ENCODE measurements at regions not wholly inside any gene's neighbourhood (a gene's known extent, or its start where the extent isn't known, plus 50 kb on each side); places are given as distances from the start of the nearest gene placed in this dataset.

DNA sequence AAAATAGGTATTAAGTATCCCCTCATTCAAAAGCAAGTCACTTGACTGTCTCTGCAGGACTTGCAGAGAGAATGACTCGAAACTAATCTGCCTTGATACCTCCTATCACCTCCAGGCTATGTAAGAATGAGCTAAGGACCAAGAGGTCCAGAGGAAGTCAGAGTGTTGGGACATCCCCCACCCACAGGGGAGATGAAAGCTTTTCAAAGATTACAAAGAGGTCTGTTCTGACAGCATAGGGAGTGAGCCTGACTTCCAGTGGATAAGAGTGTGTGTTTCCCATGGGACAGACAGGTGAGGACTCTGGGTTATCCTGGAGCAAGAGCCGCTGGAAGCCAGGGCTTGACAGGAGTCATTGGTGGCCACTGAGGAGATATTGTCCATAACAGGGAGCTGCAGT lies 85.0 kb upstream of the TACR1 start:
- no peaks in the 10 kb centered on the region for H3K9me3 Mint-ChIP-seq
- H3K36me3 Mint-ChIP-seq: no peaks in the 10 kb centered on the region
- H3K27me3 Mint-ChIP-seq (ENCODE audit: low read depth): no peaks in the 10 kb centered on the region
- no peak; the same call in 1 of the 2 replicates for ATAC-seq
- CTCF ChIA-PET: no interaction called here
- no peak overlapping the region for H3K4me3 Mint-ChIP-seq
- no peak for DNase-seq (ENCODE audit: low spot score)
- POLR2A ChIA-PET: no interaction called here
- no peak overlapping the region for H3K27ac Mint-ChIP-seq
- no peaks in the 10 kb centered on the region for H3K4me1 Mint-ChIP-seq
- TF ChIP-seq NR2C2 (CRISPR knock-in tag; IDR thresholded peaks at IDR 0.05) (no peak), ZNF263 (CRISPR knock-in tag; IDR thresholded peaks at IDR 0.05; ENCODE audit: low read depth) (no peak), ZNF416 (CRISPR knock-in tag; IDR thresholded peaks at IDR 0.05) (no peak)
- TF ChIP-seq, protein P1, sequence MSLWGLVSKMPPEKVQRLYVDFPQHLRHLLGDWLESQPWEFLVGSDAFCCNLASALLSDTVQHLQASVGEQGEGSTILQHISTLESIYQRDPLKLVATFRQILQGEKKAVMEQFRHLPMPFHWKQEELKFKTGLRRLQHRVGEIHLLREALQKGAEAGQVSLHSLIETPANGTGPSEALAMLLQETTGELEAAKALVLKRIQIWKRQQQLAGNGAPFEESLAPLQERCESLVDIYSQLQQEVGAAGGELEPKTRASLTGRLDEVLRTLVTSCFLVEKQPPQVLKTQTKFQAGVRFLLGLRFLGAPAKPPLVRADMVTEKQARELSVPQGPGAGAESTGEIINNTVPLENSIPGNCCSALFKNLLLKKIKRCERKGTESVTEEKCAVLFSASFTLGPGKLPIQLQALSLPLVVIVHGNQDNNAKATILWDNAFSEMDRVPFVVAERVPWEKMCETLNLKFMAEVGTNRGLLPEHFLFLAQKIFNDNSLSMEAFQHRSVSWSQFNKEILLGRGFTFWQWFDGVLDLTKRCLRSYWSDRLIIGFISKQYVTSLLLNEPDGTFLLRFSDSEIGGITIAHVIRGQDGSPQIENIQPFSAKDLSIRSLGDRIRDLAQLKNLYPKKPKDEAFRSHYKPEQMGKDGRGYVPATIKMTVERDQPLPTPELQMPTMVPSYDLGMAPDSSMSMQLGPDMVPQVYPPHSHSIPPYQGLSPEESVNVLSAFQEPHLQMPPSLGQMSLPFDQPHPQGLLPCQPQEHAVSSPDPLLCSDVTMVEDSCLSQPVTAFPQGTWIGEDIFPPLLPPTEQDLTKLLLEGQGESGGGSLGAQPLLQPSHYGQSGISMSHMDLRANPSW (CRISPR knock-in tag; conservative IDR thresholded peaks at IDR 0.05; ENCODE audit: low read depth): no peak
- TF ChIP-seq, protein P2, sequence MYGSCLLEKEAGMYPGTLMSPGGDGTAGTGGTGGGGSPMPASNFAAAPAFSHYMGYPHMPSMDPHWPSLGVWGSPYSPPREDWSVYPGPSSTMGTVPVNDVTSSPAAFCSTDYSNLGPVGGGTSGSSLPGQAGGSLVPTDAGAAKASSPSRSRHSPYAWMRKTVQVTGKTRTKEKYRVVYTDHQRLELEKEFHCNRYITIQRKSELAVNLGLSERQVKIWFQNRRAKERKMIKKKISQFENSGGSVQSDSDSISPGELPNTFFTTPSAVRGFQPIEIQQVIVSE (CRISPR knock-in tag; IDR thresholded peaks at IDR 0.05; ENCODE audit: borderline replicate concordance): no peak

DNA sequence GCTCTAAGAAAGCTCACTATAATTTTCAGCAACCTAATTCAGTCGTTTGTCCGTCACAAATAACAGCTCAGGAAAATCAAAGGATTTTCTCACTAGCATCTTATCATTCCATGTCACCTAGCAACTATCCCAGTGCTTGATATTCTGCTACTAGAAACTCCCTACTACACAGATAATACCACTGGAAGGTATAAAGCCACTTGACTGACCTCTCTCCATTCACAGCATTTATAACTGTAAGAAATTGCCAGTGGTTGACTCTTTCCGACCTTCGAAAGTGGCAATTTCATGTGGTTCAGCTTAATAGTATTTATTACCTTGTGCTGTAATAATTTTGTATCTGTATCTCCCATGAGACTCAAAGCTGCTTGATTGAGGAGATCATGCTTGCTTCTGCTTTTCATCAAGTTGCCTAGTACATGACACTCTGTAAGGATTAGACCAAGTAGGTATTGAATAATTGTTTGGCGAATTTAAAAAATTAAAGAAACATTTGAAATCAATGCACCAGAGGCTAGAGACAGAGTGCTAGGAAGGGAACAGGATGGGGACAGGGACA lies 79.6 kb upstream of the TACR1 start:
- peaks cover 3% of the 10 kb centered on the region; the same call in 1 of the 2 replicates for H3K9me3 Mint-ChIP-seq
- no peak overlapping the region for H3K27ac Mint-ChIP-seq
- no peak overlapping the region for H3K4me3 Mint-ChIP-seq
- TF ChIP-seq, protein P3, sequence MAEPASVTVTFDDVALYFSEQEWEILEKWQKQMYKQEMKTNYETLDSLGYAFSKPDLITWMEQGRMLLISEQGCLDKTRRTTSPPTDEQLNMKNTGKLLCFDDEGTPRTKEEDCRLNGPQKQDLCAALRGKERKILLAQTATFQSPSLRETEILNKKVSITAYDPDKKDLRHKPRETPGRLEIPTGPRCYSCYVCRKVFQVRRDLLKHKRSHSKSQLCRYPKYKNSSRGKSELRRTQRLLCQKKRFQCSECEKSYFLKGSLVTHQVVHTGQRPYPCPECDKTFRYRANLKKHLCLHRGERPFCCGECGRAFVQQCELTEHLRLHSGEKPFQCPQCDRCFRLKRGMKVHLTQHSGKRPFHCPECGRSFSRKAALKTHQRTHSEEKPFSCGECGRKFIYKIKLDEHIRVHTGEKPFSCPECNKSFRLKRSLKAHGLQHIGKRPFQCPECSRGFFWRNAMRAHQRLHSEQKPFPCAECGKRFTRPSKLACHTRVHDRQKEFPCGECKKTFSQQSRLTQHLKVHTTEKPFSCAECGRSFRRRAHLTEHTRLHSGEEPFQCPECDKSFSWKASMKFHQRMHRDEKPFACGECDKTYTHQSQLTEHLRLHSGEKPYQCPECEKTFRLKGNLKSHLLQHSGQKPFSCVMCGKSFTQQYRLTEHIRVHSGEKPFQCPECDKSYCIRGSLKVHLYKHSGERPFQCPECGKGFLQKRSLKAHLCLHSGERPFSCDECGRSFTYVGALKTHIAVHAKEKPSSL (CRISPR knock-in tag; conservative IDR thresholded peaks at IDR 0.05): no peak
- TF ChIP-seq, protein P4, sequence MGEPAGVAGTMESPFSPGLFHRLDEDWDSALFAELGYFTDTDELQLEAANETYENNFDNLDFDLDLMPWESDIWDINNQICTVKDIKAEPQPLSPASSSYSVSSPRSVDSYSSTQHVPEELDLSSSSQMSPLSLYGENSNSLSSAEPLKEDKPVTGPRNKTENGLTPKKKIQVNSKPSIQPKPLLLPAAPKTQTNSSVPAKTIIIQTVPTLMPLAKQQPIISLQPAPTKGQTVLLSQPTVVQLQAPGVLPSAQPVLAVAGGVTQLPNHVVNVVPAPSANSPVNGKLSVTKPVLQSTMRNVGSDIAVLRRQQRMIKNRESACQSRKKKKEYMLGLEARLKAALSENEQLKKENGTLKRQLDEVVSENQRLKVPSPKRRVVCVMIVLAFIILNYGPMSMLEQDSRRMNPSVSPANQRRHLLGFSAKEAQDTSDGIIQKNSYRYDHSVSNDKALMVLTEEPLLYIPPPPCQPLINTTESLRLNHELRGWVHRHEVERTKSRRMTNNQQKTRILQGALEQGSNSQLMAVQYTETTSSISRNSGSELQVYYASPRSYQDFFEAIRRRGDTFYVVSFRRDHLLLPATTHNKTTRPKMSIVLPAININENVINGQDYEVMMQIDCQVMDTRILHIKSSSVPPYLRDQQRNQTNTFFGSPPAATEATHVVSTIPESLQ (CRISPR knock-in tag; IDR thresholded peaks at IDR 0.05): no peak
- no peak for TF ChIP-seq SOX15 (CRISPR knock-in tag; IDR thresholded peaks at IDR 0.05)
- no peak for ATAC-seq
- H3K27me3 Mint-ChIP-seq (ENCODE audit: low read depth): no peaks in the 10 kb centered on the region
- peaks cover 30% of the 10 kb centered on the region for H3K4me1 Mint-ChIP-seq
- no peaks in the 10 kb centered on the region for H3K36me3 Mint-ChIP-seq
- ChIA-PET POLR2A (no interaction called here), CTCF (no interaction called here)
- DNase-seq (ENCODE audit: low spot score): no peak

DNA sequence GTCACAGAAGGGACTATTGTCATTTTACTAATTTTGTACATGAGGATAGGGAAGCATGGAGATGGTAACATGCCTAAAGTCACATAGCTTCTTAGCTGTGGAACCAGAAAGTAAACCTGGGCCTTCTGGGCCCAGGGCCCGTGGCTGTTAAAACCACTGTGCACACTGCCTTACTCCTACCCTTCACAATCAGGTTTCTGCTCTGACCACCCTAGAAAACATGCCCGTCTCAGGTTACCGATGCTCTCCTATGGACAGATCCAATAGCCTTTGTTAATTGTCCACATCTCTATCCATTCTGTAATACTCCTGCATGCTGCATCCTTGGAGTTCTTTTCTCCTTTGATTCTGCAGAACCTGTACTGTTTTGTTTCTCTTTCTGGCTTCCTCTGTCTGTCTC lies 79.0 kb upstream of the TACR1 start:
- Mint-ChIP-seq H3K4me1 (peaks cover 30% of the 10 kb centered on the region), H3K27me3 (ENCODE audit: low read depth) (no peaks in the 10 kb centered on the region), H3K27ac (no peak overlapping the region), H3K9me3 (peaks cover 3% of the 10 kb centered on the region; the same call in 1 of the 2 replicates), H3K36me3 (no peaks in the 10 kb centered on the region), H3K4me3 (no peak overlapping the region)
- no peak for TF ChIP-seq ZNF263 (CRISPR knock-in tag; IDR thresholded peaks at IDR 0.05; ENCODE audit: low read depth)
- no peak for TF ChIP-seq ZNF416 (CRISPR knock-in tag; IDR thresholded peaks at IDR 0.05)
- no peak for TF ChIP-seq GRHL2 (CRISPR knock-in tag; IDR thresholded peaks at IDR 0.05; ENCODE audit: insufficient replicate concordance, severe bottlenecking)
- no peak for TF ChIP-seq ZNF317 (CRISPR knock-in tag; IDR thresholded peaks at IDR 0.05; ENCODE audit: borderline replicate concordance, low read depth)
- TF ChIP-seq TCF7 (CRISPR knock-in tag; IDR thresholded peaks at IDR 0.05; ENCODE audit: low read depth): no peak
- ATAC-seq: peak; percentile 64
- CTCF ChIA-PET: no interaction called here
- POLR2A ChIA-PET: interaction anchor here (1.0 kb wide), 1 partner anchor 9 kb away, joined by 3 read pairs; no protein-coding TSS in a partner anchor
- no peak for DNase-seq (ENCODE audit: low spot score)
